IPS-18a (cell line): ENCODE measurements at regions not wholly inside any gene's neighbourhood (a gene's known extent, or its start where the extent isn't known, plus 50 kb on each side); places are given as distances from the start of the nearest gene placed in this dataset.

Source experiments
- H3K27ac ChIP-seq: one replicate; pipeline ENCODE4 v1.5.1; 2013; ENCODE audit warnings: low read length
- H3K27me3 ChIP-seq: one replicate; pipeline ENCODE4 v1.6.1; 2013; ENCODE audit warnings: mild to moderate bottlenecking, low read length; ENCODE audit not compliant: control insufficient read depth, insufficient read depth
- H3K36me3 ChIP-seq: one replicate; pipeline ENCODE4 v1.6.1; 2013; ENCODE audit warnings: low read depth, low read length; ENCODE audit not compliant: control insufficient read depth
- H3K4me1 ChIP-seq: one replicate; pipeline ENCODE4 v1.6.1; 2013; ENCODE audit warnings: low read depth, low read length; ENCODE audit not compliant: control insufficient read depth
- H3K4me3 ChIP-seq: one replicate; pipeline ENCODE4 v1.5.1; 2013; ENCODE audit warnings: low read length
- H3K9ac ChIP-seq: one replicate; pipeline ENCODE4 v1.6.1; 2013; ENCODE audit warnings: mild to moderate bottlenecking, low read length, moderate library complexity
- H3K9me3 ChIP-seq: one replicate; pipeline ENCODE4 v1.6.1; 2013; ENCODE audit warnings: low read depth, low read length; ENCODE audit not compliant: control insufficient read depth

GRCh38 chr5:155116456-155117251, 103.1 kb downstream of the KIF4B start:
- Histone ChIP-seq H3K27me3 (no peaks in the 10 kb centered on the region), H3K4me3 (no peak overlapping the region), H3K27ac (no peak overlapping the region), H3K4me1 (no peaks in the 10 kb centered on the region), H3K9ac (no peak overlapping the region), H3K9me3 (peaks cover 3% of the 10 kb centered on the region), H3K36me3 (no peaks in the 10 kb centered on the region)

DNA sequence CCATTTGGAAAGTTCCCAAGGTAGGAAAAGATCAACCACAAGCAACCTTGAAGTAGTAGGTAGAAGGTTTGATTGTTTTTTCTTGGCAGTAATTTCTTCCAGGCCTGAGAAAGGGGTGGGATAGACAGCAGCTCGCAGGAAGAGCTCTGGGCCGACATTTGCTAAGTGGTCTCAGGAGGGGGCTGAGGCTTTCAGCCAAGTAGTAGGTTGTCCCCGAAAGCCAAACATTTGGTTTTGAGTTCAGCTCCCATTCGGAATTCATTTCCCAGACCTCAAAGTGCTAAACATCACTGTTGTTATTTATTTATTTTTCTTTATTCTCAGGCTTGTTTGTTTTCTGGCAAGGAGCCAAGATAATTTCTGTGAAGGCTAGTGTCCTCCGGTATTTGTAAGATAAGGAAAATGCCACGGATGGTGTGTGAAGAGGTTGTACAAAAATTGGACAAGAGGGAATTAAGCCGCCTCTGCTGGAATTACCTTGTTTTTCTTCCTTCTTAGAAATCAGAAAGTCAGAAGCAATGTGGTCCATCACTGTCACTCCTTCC, 112.1 kb downstream of the KIF4B start:
- Histone ChIP-seq H3K36me3 (no peaks in the 10 kb centered on the region), H3K4me3 (no peak overlapping the region), H3K9me3 (no peaks in the 10 kb centered on the region), H3K27ac (no peak overlapping the region), H3K27me3 (no peaks in the 10 kb centered on the region), H3K9ac (no peak overlapping the region), H3K4me1 (no peaks in the 10 kb centered on the region)

DNA sequence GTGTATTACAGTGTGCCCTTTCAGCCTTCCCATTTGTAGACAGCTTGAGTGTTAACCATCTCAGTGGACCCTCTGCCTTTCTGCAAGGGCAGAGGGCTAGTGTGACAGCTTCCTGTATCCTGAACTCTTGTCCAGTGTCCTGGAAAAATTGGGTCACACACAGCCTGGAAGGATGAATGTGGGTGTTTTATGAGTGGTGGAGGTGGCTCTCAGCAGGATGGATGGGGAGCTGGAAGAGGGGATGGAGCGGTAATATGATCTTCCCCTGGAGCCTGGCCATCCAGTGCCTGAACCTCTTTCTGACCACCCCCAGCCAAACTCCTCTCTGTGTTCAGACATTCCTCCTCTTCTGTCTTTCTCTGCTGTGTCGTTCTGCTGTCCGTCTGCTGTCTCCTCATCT, 113.0 kb downstream of the KIF4B start:
- H3K27ac ChIP-seq = no peak overlapping the region
- no peak overlapping the region for H3K4me3 ChIP-seq
- H3K4me1 ChIP-seq = no peaks in the 10 kb centered on the region
- no peaks in the 10 kb centered on the region for H3K27me3 ChIP-seq
- no peak overlapping the region for H3K9ac ChIP-seq
- no peaks in the 10 kb centered on the region for H3K36me3 ChIP-seq
- no peaks in the 10 kb centered on the region for H3K9me3 ChIP-seq

GRCh38 chr5:155127552-155127951, 114.0 kb downstream of the KIF4B start:
- no peak overlapping the region for H3K27ac ChIP-seq
- no peak overlapping the region for H3K9ac ChIP-seq
- H3K9me3 ChIP-seq = no peaks in the 10 kb centered on the region
- no peak overlapping the region for H3K4me3 ChIP-seq
- H3K27me3 ChIP-seq = no peaks in the 10 kb centered on the region
- H3K4me1 ChIP-seq = no peaks in the 10 kb centered on the region
- no peaks in the 10 kb centered on the region for H3K36me3 ChIP-seq

DNA sequence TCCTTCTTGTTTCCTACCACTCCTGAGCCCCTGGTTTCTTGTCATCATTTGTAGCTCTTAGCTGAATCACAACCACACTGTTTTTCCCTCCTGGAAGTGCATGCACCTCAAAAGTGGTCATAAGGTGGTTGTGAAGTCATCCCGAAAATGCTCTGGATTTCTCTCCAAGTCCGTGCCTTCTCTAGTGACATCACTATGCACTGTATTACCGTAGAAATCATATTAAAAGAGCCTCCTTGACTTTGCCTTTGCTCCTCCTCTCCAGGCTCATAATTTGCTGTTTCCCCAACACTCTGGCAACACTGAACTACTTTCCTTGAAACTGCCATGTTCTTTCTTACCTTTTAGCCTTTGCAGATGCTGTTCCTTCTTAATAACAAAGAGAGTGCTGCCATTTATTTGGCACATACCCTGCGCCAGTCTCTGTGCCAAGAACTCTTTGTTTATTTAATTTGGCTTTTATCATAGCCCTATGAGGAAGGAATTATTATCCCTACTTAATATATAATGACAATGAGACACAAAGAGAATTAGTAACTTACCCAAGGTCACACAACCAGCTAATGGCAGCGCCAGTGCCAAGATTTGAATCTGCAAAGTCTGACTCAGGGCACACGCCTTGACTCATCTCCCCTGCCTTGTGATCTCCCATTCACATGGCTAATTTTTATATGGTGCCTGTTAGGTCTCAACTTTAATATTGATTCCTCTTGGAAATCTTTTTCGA, 115.4 kb downstream of the KIF4B start:
- no peak overlapping the region for H3K9ac ChIP-seq
- no peaks in the 10 kb centered on the region for H3K4me1 ChIP-seq
- H3K9me3 ChIP-seq = no peaks in the 10 kb centered on the region
- no peak overlapping the region for H3K27ac ChIP-seq
- H3K4me3 ChIP-seq = no peak overlapping the region
- no peaks in the 10 kb centered on the region for H3K36me3 ChIP-seq
- H3K27me3 ChIP-seq = no peaks in the 10 kb centered on the region

- no peak overlapping the region for H3K9ac ChIP-seq
- H3K4me1 ChIP-seq = no peaks in the 10 kb centered on the region
- H3K27me3 ChIP-seq = no peaks in the 10 kb centered on the region
- H3K27ac ChIP-seq = no peak overlapping the region
- no peaks in the 10 kb centered on the region for H3K9me3 ChIP-seq
- no peak overlapping the region for H3K4me3 ChIP-seq
- H3K36me3 ChIP-seq = no peaks in the 10 kb centered on the region
These were observed 115.9 kb downstream of the KIF4B start for GRCh38 chr5:155129513-155129880.

DNA sequence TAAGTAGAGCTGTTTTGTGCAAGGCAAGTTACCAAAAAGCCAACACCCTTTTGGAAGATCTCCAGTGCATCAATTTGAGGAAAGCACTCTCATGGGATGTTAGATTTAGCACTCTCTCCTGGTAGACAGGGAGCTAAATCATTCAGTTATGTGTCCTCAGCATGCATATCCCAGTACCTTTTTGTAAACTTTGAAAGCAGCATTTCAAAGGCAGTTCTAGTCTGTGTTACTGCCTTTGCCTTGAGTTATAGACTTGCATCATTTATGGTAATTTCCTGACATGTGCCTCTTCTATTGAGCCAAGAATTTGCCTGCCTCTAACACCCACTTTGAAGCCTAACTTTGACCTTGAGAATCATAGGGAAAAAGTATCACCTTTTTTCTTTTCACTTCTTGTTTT, 120.6 kb downstream of the KIF4B start:
- H3K9me3 ChIP-seq = no peaks in the 10 kb centered on the region
- H3K9ac ChIP-seq = no peak overlapping the region
- H3K27ac ChIP-seq = no peak overlapping the region
- H3K4me1 ChIP-seq = no peaks in the 10 kb centered on the region
- H3K36me3 ChIP-seq = no peaks in the 10 kb centered on the region
- no peaks in the 10 kb centered on the region for H3K27me3 ChIP-seq
- H3K4me3 ChIP-seq = no peak overlapping the region

DNA sequence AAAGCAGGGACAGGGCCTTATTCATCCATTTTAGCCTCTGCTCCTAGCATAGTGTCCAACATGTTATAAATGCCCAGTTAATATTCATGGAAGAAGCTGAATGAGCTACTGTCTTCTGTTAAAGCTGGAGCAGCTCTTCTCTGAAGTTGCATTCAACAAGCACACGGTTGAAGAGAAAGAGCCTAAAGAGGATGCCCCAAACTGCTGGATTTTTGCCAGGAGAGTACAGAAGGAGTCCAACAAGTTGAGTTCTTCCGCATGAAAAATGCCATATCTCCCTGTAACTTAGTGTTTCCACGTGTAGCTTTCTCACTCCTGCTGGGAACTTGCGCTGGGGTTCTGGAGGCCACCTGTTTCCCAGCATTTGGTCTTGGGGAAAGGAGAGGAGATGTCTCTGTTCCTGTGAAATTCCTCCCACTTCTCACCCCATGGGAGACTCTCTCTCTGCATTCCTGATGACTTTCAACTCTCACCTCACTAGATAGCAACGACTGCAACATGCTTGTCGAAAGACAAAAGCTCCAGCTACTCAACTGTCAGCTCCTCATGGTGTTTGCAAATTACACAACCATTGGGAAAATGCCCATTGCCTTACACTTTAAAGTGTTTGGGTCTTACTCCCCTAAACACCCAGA, 122.8 kb downstream of the KIF4B start:
- H3K27me3 ChIP-seq = no peaks in the 10 kb centered on the region
- no peak overlapping the region for H3K9ac ChIP-seq
- H3K36me3 ChIP-seq = no peaks in the 10 kb centered on the region
- no peaks in the 10 kb centered on the region for H3K9me3 ChIP-seq
- H3K4me3 ChIP-seq = no peak overlapping the region
- H3K4me1 ChIP-seq = no peaks in the 10 kb centered on the region
- no peak overlapping the region for H3K27ac ChIP-seq

- H3K9ac ChIP-seq = no peak overlapping the region
These were observed 124.1 kb downstream of the KIF4B start for GRCh38 chr5:155137683-155138082.

DNA sequence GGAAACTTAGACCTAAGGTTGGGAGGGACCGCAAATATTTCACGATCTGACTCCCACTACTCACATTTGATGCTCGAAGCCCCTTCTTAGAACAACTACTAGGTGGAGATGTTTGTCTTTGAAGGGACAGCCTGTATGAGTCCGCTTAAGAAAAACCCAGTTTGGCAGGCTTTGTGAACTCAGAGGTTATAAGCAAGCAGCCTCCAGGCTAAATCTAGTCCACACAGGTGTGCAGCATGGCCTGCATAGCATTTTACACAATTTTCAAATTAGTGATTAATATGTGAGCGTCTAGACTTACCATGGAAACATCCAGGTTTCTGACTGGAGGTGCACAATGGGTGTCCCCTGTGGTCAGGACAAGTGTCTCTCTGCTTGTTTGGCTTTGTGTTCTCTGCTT, 127.1 kb downstream of the KIF4B start:
- Histone ChIP-seq H3K9ac (no peak overlapping the region), H3K4me3 (no peak overlapping the region), H3K27me3 (no peaks in the 10 kb centered on the region), H3K9me3 (no peaks in the 10 kb centered on the region), H3K4me1 (no peaks in the 10 kb centered on the region), H3K36me3 (no peaks in the 10 kb centered on the region), H3K27ac (no peak overlapping the region)

More at GRCh38 chr5:155137683-155138082, 124.1 kb downstream of the KIF4B start:
- Histone ChIP-seq H3K36me3 (no peaks in the 10 kb centered on the region), H3K4me3 (no peak overlapping the region), H3K27ac (no peak overlapping the region), H3K27me3 (no peaks in the 10 kb centered on the region), H3K4me1 (no peaks in the 10 kb centered on the region), H3K9me3 (no peaks in the 10 kb centered on the region)

- Histone ChIP-seq H3K9me3 (no peaks in the 10 kb centered on the region), H3K4me3 (no peak overlapping the region), H3K36me3 (no peaks in the 10 kb centered on the region), H3K27ac (no peak overlapping the region), H3K4me1 (no peaks in the 10 kb centered on the region), H3K27me3 (no peaks in the 10 kb centered on the region), H3K9ac (no peak overlapping the region)
These were observed 131.4 kb downstream of the KIF4B start for GRCh38 chr5:155144956-155145355.
